ENCODE measurements at regions not wholly inside any gene's neighbourhood (a gene's known extent, or its start where the extent isn't known, plus 50 kb on each side); places are given as distances from the start of the nearest gene placed in this dataset.

DNA sequence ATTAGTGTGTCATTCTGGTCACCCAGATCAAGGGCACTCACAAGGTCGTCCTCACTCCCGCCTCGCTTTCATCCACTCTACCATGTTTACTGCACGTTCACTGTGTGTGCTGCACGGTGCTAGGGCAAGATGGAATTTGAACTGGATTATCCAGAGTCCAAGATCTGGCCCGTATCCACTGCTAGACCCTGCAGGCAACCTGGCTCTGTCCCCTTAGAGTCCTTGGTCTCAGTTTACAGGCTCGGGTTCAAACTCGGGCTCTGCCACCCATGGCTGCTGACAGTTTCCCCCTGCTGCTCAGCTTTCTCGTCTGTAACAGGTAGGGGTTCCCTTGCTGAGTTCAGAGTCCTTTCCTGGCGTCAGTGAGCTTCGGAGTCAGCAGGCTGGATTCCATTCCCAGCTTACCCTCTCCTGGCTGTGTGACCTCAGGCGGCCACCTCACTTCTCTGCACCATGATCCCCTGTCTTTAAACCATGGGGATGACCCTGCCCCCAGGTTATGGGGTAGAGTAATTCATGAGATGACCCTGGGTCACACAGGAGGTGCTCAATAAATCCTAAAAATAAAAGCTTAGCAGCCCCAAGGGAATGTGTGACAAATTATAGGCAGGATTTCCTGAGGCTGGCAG lies 79.6 kb upstream of the SLC6A6 start:
- no peak for TF ChIP-seq CTCF (IDR thresholded peaks at IDR 0.05)
- Histone ChIP-seq H3K4me3 (no peak overlapping the region), H3K36me3 (no peaks in the 10 kb centered on the region), H3K9me3 (no peaks in the 10 kb centered on the region), H3K9ac (ENCODE audit: low read depth in 2 of 2, low read length in 2 of 2) (no peak overlapping the region), H3K27me3 (no peaks in the 10 kb centered on the region), H3K27ac (no peak overlapping the region), H3K4me1 (no peaks in the 10 kb centered on the region)
- intact Hi-C loops (cut with DNase I): no loop called here
- DNase-seq: no peak

- no peak for DNase-seq
- TF ChIP-seq CTCF (IDR thresholded peaks at IDR 0.05): no peak
- intact Hi-C loops (cut with DNase I): no loop called here
- Histone ChIP-seq H3K4me3 (no peak overlapping the region), H3K36me3 (no peaks in the 10 kb centered on the region), H3K9ac (ENCODE audit: low read depth in 2 of 2, low read length in 2 of 2) (no peak overlapping the region), H3K27ac (no peak overlapping the region), H3K4me1 (no peaks in the 10 kb centered on the region), H3K27me3 (no peaks in the 10 kb centered on the region), H3K9me3 (no peaks in the 10 kb centered on the region)
Measured at GRCh38 chr3:14323401-14324223, 78.8 kb upstream of the SLC6A6 start.

GRCh38 chr3:14324224-14324944 lies 78.0 kb upstream of the SLC6A6 start:
- no peak overlapping the region for H3K9ac ChIP-seq (ENCODE audit: low read depth in 2 of 2, low read length in 2 of 2)
- no peak overlapping the region for H3K4me3 ChIP-seq
- DNase-seq: no peak
- intact Hi-C loops (cut with DNase I): no loop called here
- no peaks in the 10 kb centered on the region for H3K36me3 ChIP-seq
- TF ChIP-seq CTCF (IDR thresholded peaks at IDR 0.05): no peak
- no peaks in the 10 kb centered on the region for H3K4me1 ChIP-seq
- H3K9me3 ChIP-seq: no peaks in the 10 kb centered on the region
- H3K27ac ChIP-seq: no peak overlapping the region
- H3K27me3 ChIP-seq: no peaks in the 10 kb centered on the region

DNA sequence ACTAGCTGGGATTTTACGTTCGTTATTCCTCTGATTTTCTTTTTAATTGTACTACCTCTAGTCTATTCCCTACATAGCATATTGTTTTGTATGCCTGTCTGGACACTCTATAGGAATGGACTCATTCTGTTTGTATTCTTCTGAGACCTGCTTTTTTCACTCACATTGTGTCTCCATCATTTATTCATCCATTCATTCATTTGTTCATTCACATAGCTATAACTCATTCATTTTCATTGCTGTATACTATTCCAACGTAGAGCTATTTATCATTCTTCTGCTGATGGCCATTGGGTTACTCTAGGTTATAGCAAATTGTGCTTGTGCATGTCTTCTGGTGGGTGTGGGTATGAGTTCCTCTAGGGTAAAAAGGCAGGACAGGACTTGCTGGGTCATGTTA lies 74.0 kb upstream of the SLC6A6 start:
- TF ChIP-seq CTCF (IDR thresholded peaks at IDR 0.05): no peak
- no peaks in the 10 kb centered on the region for H3K36me3 ChIP-seq
- no peaks in the 10 kb centered on the region for H3K4me1 ChIP-seq
- no peak overlapping the region for H3K27ac ChIP-seq
- no peaks in the 10 kb centered on the region for H3K9me3 ChIP-seq
- H3K27me3 ChIP-seq: no peaks in the 10 kb centered on the region
- H3K9ac ChIP-seq (ENCODE audit: low read depth in 2 of 2, low read length in 2 of 2): no peak overlapping the region
- no peak overlapping the region for H3K4me3 ChIP-seq
- no peak for DNase-seq
- intact Hi-C loops (cut with DNase I): no loop called here

DNA sequence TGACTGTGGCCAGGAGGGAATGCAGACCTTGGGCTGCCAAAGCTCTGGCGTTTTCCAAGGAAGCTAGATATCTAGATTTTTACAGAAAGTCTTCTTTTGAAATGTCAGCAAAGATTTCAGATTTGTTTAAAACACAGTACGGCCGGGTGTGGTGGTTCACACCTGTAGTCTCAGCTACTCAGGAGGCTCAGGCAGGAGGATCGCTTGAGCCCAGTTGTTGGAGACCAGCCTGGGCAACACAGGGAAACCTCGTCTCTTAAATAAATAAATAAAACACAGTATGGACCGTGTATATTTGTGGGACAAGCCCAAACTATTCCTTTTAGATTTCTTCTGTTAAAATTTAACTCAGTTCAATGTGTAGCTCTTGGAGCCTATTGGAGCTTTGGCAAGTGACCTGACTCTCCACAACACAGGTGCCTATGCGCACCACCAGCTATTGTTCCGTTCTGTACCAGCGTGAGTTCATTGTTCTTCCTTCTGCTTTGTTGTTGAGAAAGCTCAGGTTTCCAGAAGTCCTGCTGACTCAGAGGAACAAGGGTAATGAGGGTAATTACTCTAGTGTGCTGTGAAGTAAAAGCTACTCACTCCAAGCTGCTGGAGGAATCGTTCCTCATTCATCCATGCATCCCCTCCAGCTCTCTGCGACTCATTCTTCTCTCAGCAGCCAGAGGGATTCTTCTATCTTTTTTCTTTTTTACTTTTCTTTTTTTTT lies 73.1 kb upstream of the SLC6A6 start:
- Histone ChIP-seq H3K9ac (ENCODE audit: low read depth in 2 of 2, low read length in 2 of 2) (no peak overlapping the region), H3K27me3 (no peaks in the 10 kb centered on the region), H3K36me3 (no peaks in the 10 kb centered on the region), H3K4me3 (no peak overlapping the region), H3K27ac (peak overlapping the region; percentile 4), H3K4me1 (no peaks in the 10 kb centered on the region), H3K9me3 (no peaks in the 10 kb centered on the region)
- intact Hi-C loops (cut with DNase I): no loop called here
- TF ChIP-seq CTCF (IDR thresholded peaks at IDR 0.05): no peak
- peak; percentile 42 for DNase-seq

Measured in colonic mucosa (tissue), 4 donors.